ENCODE measurements at regions not wholly inside any gene's neighbourhood (a gene's known extent, or its start where the extent isn't known, plus 50 kb on each side); places are given as distances from the start of the nearest gene placed in this dataset.

- Mint-ChIP-seq H3K4me3 (ENCODE audit: unreplicated experiment) (no peak overlapping the region), H3K36me3 (ENCODE audit: unreplicated experiment) (no peaks in the 10 kb centered on the region), H3K27me3 (ENCODE audit: unreplicated experiment) (peaks cover 34% of the 10 kb centered on the region), H3K9me3 (ENCODE audit: unreplicated experiment) (no peaks in the 10 kb centered on the region), H3K27ac (ENCODE audit: unreplicated experiment) (no peak overlapping the region), H3K4me1 (ENCODE audit: unreplicated experiment) (no peaks in the 10 kb centered on the region)
- DNase-seq (ENCODE audit: extremely low spot score, unreplicated experiment): no peak
- TF ChIP-seq CTCF (IDR thresholded peaks at IDR 0.05): no peak
These were observed 327.7 kb upstream of the SLC14A2 start for GRCh38 chr18:45287531-45287930.

- H3K9me3 Mint-ChIP-seq (ENCODE audit: unreplicated experiment): no peaks in the 10 kb centered on the region
- no peak for DNase-seq (ENCODE audit: extremely low spot score, unreplicated experiment)
- peaks cover 31% of the 10 kb centered on the region for H3K27me3 Mint-ChIP-seq (ENCODE audit: unreplicated experiment)
- H3K4me1 Mint-ChIP-seq (ENCODE audit: unreplicated experiment): no peaks in the 10 kb centered on the region
- no peak overlapping the region for H3K27ac Mint-ChIP-seq (ENCODE audit: unreplicated experiment)
- no peak for TF ChIP-seq CTCF (IDR thresholded peaks at IDR 0.05)
- no peak overlapping the region for H3K4me3 Mint-ChIP-seq (ENCODE audit: unreplicated experiment)
- no peaks in the 10 kb centered on the region for H3K36me3 Mint-ChIP-seq (ENCODE audit: unreplicated experiment)
These were observed 324.9 kb upstream of the SLC14A2 start for GRCh38 chr18:45290364-45290763.

GRCh38 chr18:45291621-45292615, 323.4 kb upstream of the SLC14A2 start:
- H3K9me3 Mint-ChIP-seq (ENCODE audit: unreplicated experiment): no peaks in the 10 kb centered on the region
- H3K27me3 Mint-ChIP-seq (ENCODE audit: unreplicated experiment): peaks cover 33% of the 10 kb centered on the region
- no peak overlapping the region for H3K4me3 Mint-ChIP-seq (ENCODE audit: unreplicated experiment)
- no peak overlapping the region for H3K27ac Mint-ChIP-seq (ENCODE audit: unreplicated experiment)
- no peaks in the 10 kb centered on the region for H3K36me3 Mint-ChIP-seq (ENCODE audit: unreplicated experiment)
- no peak for TF ChIP-seq CTCF (IDR thresholded peaks at IDR 0.05)
- DNase-seq (ENCODE audit: extremely low spot score, unreplicated experiment): no peak
- H3K4me1 Mint-ChIP-seq (ENCODE audit: unreplicated experiment): no peaks in the 10 kb centered on the region

- Mint-ChIP-seq H3K36me3 (ENCODE audit: unreplicated experiment) (no peaks in the 10 kb centered on the region), H3K9me3 (ENCODE audit: unreplicated experiment) (no peaks in the 10 kb centered on the region), H3K4me3 (ENCODE audit: unreplicated experiment) (no peak overlapping the region), H3K27ac (ENCODE audit: unreplicated experiment) (no peak overlapping the region), H3K4me1 (ENCODE audit: unreplicated experiment) (no peaks in the 10 kb centered on the region), H3K27me3 (ENCODE audit: unreplicated experiment) (peaks cover 31% of the 10 kb centered on the region)
- DNase-seq (ENCODE audit: extremely low spot score, unreplicated experiment): no peak
- TF ChIP-seq CTCF (IDR thresholded peaks at IDR 0.05): no peak
These were observed 319.9 kb upstream of the SLC14A2 start for GRCh38 chr18:45295388-45295787.

GRCh38 chr18:45298986-45299385, 316.3 kb upstream of the SLC14A2 start:
- no peaks in the 10 kb centered on the region for H3K4me1 Mint-ChIP-seq (ENCODE audit: unreplicated experiment)
- H3K27me3 Mint-ChIP-seq (ENCODE audit: unreplicated experiment): peaks cover 28% of the 10 kb centered on the region
- no peak overlapping the region for H3K27ac Mint-ChIP-seq (ENCODE audit: unreplicated experiment)
- H3K9me3 Mint-ChIP-seq (ENCODE audit: unreplicated experiment): no peaks in the 10 kb centered on the region
- no peak overlapping the region for H3K4me3 Mint-ChIP-seq (ENCODE audit: unreplicated experiment)
- no peak for DNase-seq (ENCODE audit: extremely low spot score, unreplicated experiment)
- no peaks in the 10 kb centered on the region for H3K36me3 Mint-ChIP-seq (ENCODE audit: unreplicated experiment)
- TF ChIP-seq CTCF (IDR thresholded peaks at IDR 0.05): no peak

Data from osteocyte (in vitro differentiated cells).